ENCODE measurements at regions not wholly inside any gene's neighbourhood (a gene's known extent, or its start where the extent isn't known, plus 50 kb on each side); places are given as distances from the start of the nearest gene placed in this dataset.
"Not testable (repeated sequence)": the region's sequence is repeated elsewhere in the genome, so short reads cannot be mapped to it uniquely, and the experiment has no call there.

GRCh38 chr2:21194147-21194546 lies 70.4 kb downstream of the TDRD15 start:
- DNase-seq = no peak

- DNase-seq = no peak
These were observed 71.1 kb downstream of the TDRD15 start for GRCh38 chr2:21194858-21195271.

GRCh38 chr2:21195326-21195725 lies 71.6 kb downstream of the TDRD15 start:
- no peak for DNase-seq

- DNase-seq = no peak
These were observed 74.9 kb downstream of the TDRD15 start for GRCh38 chr2:21198637-21199036.

GRCh38 chr2:21203976-21204375 lies 80.2 kb downstream of the TDRD15 start:
- no peak for DNase-seq

GRCh38 chr2:21214085-21214484 lies 90.3 kb downstream of the TDRD15 start:
- not testable (repeated sequence) for DNase-seq

GRCh38 chr2:21217442-21217841 lies 93.7 kb downstream of the TDRD15 start:
- no peak for DNase-seq

- DNase-seq = no peak
These were observed 97.2 kb downstream of the TDRD15 start for GRCh38 chr2:21220930-21221329.

- no peak for DNase-seq
These were observed 99.8 kb downstream of the TDRD15 start for GRCh38 chr2:21223618-21224017.

GRCh38 chr2:21228041-21228895 lies 104.5 kb downstream of the TDRD15 start:
- no peak for DNase-seq

- no peak for DNase-seq
These were observed 105.5 kb downstream of the TDRD15 start for GRCh38 chr2:21229302-21229701.

GRCh38 chr2:21230140-21230539 lies 106.4 kb downstream of the TDRD15 start:
- no peak for DNase-seq

- no peak for DNase-seq
These were observed 108.2 kb downstream of the TDRD15 start for GRCh38 chr2:21231985-21232384.

GRCh38 chr2:21233194-21233593 lies 109.4 kb downstream of the TDRD15 start:
- DNase-seq = no peak

GRCh38 chr2:21234001-21234400 lies 110.2 kb downstream of the TDRD15 start:
- no peak for DNase-seq

- no peak for DNase-seq
These were observed 110.8 kb downstream of the TDRD15 start for GRCh38 chr2:21234464-21235120.

GRCh38 chr2:21239749-21240148 lies 116.0 kb downstream of the TDRD15 start:
- DNase-seq = not testable (repeated sequence)

GRCh38 chr2:21244161-21244560 lies 120.4 kb downstream of the TDRD15 start:
- DNase-seq = no peak

GRCh38 chr2:21245565-21245964 lies 121.8 kb downstream of the TDRD15 start:
- no peak for DNase-seq

- DNase-seq = no peak
These were observed 125.6 kb downstream of the TDRD15 start for GRCh38 chr2:21249367-21249766.

GRCh38 chr2:21250673-21251072 lies 126.9 kb downstream of the TDRD15 start:
- DNase-seq = no peak

GRCh38 chr2:21251216-21251980 lies 127.6 kb downstream of the TDRD15 start:
- DNase-seq = no peak

GRCh38 chr2:21253311-21254027 lies 129.7 kb downstream of the TDRD15 start:
- DNase-seq = no peak
